ENCODE measurements at regions not wholly inside any gene's neighbourhood (a gene's known extent, or its start where the extent isn't known, plus 50 kb on each side); places are given as distances from the start of the nearest gene placed in this dataset.

DNA sequence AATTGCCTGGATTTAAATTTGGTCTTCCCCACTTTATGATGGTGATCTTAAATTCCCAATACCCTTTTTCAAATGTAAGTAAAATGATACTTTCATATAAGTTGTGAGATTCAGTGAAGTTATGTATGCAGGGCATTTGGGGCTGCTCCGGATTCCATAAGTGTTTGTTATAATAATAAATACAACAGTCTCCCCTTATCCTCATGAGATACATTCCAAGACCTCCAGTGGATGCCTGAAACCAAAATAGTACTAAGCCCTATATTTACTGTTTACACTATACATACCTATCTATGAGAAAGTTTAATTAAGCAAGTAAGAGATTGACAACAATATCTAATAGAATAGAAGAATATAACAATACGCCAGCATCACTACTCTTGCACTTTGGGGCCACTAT is 2237.8 kb downstream of the PCDH9 start:
- H3K27ac ChIP-seq, result no peak overlapping the region
- H3K9me3 ChIP-seq, result no peaks in the 10 kb centered on the region
- no peak for TF ChIP-seq EP300 (IDR thresholded peaks at IDR 0.05)
- TF ChIP-seq POLR2A (IDR thresholded peaks at IDR 0.05), result no peak
- TF ChIP-seq, protein P1, sequence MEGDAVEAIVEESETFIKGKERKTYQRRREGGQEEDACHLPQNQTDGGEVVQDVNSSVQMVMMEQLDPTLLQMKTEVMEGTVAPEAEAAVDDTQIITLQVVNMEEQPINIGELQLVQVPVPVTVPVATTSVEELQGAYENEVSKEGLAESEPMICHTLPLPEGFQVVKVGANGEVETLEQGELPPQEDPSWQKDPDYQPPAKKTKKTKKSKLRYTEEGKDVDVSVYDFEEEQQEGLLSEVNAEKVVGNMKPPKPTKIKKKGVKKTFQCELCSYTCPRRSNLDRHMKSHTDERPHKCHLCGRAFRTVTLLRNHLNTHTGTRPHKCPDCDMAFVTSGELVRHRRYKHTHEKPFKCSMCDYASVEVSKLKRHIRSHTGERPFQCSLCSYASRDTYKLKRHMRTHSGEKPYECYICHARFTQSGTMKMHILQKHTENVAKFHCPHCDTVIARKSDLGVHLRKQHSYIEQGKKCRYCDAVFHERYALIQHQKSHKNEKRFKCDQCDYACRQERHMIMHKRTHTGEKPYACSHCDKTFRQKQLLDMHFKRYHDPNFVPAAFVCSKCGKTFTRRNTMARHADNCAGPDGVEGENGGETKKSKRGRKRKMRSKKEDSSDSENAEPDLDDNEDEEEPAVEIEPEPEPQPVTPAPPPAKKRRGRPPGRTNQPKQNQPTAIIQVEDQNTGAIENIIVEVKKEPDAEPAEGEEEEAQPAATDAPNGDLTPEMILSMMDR (IDR thresholded peaks at IDR 0.05), result no peak
- WGBS, 2 donors, result 46 to 75% methylated on average over 2 of the region's 2 CpGs
- no peaks in the 10 kb centered on the region for H3K27me3 ChIP-seq
- no peaks in the 10 kb centered on the region for H3K36me3 ChIP-seq
- DNase-seq (ENCODE audit: low spot score in 2 of 2), result no peak
- H3K4me1 ChIP-seq, result no peaks in the 10 kb centered on the region
- no peak overlapping the region for H3K4me3 ChIP-seq

DNA sequence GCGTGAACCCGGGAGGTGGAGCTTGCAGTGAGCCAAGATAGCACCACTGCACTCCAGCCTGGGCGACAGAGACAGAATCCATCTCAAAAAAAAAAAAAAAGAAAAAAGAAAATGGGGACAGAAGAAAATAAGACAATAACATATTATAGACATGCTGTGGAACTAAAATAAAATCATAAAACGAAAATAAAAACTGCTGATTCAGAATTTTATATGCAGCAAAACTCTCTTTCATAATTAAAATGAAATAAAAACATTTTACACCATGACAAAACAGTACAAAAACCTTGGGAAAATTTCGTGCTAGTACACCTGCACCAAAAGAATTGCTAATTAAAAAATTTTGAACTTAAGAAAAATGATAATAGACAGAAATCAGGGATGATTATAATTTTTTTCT is 2245.1 kb downstream of the PCDH9 start:
- Histone ChIP-seq H3K4me3 (no peak overlapping the region), H3K27me3 (no peaks in the 10 kb centered on the region), H3K27ac (no peak overlapping the region), H3K36me3 (no peaks in the 10 kb centered on the region), H3K9me3 (peaks cover 0 to 5% (median 0%) of the 10 kb centered on the region in 4 donors), H3K4me1 (no peaks in the 10 kb centered on the region)
- 63 to 68% methylated on average over 5 of the region's 5 CpGs for WGBS, 2 donors
- no peak for TF ChIP-seq EP300 (IDR thresholded peaks at IDR 0.05)
- TF ChIP-seq, protein P1 (IDR thresholded peaks at IDR 0.05), result no peak
- TF ChIP-seq POLR2A (IDR thresholded peaks at IDR 0.05), result no peak
- no peak for DNase-seq (ENCODE audit: low spot score in 2 of 2)

DNA sequence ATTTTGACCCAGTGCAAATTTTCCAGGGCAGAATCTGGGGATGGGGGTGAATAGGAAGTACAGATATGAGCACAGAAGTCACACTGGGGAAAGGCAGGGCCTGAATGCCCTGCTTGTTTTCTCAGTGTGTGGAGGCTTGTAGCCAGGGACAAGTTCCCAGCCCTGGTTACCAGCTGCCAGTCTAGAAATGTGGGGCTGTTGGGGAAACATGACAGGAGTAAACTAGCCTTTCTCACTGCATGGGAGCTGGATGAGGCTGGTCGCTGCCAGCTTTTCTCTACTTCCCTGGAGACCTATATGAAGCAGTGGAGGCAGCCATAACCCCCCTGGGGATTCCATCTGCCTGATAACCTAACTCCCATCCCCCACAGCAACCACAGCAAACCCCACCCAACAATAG is 2267.7 kb downstream of the PCDH9 start:
- DNase-seq (ENCODE audit: low spot score in 2 of 2), result no peak
- Histone ChIP-seq H3K4me3 (no peak overlapping the region), H3K27me3 (no peaks in the 10 kb centered on the region), H3K9me3 (no peaks in the 10 kb centered on the region), H3K27ac (no peak overlapping the region), H3K4me1 (no peaks in the 10 kb centered on the region), H3K36me3 (no peaks in the 10 kb centered on the region)
- TF ChIP-seq, protein P1 (IDR thresholded peaks at IDR 0.05), result no peak
- no peak for TF ChIP-seq POLR2A (IDR thresholded peaks at IDR 0.05)
- TF ChIP-seq EP300 (IDR thresholded peaks at IDR 0.05), result no peak
- 91% methylated on average over 1 of the region's 1 CpG for WGBS, 2 donors

DNA sequence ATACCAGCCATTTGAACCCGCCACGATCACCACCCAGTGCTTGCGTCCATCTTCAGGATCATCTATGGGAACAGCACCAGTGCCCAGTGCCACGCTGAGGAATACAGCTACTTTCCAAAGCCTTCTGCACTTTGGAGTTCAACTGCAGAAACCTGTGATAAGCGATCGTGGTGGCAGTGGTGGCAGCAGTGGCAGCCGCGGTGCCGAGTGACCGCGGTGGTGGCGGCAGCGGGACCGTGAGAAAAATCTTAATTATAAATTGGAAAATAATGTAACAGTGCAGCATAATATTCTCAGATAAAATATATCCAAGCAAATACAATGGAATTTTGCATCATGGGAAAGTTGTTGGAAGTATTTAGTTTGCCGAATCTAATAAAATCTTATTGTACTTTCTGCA is 2270.9 kb downstream of the PCDH9 start:
- no peaks in the 10 kb centered on the region for H3K4me1 ChIP-seq
- H3K9me3 ChIP-seq, result no peaks in the 10 kb centered on the region
- TF ChIP-seq POLR2A (IDR thresholded peaks at IDR 0.05), result no peak
- no peak for TF ChIP-seq EP300 (IDR thresholded peaks at IDR 0.05)
- TF ChIP-seq, protein P1 (IDR thresholded peaks at IDR 0.05), result no peak
- no peak for DNase-seq (ENCODE audit: low spot score in 2 of 2)
- no peak overlapping the region for H3K27ac ChIP-seq
- no peaks in the 10 kb centered on the region for H3K27me3 ChIP-seq
- H3K4me3 ChIP-seq, result no peak overlapping the region
- no peaks in the 10 kb centered on the region for H3K36me3 ChIP-seq
- WGBS, 2 donors, result 97 to 98% methylated on average over 11 to 15 of the region's 15 CpGs

DNA sequence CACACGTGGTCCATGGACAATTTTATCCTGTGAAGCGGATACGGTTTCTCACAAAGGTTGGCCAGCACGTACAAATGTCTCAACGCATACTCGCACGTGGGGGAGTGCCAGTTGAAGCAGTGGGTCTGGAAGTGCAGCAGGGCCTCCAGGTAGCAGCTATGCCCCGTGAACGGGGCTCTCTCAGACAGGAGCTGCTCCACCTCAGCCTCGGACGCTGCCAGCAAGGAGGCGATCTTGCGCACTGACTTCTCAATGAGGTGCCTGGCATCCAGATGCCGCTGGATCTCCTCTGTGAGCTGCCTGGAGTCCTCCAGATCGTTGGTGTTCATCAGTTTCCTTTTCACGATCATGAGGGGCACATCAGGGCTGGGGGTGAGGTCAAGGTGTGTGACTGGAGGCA is 2272.0 kb downstream of the PCDH9 start:
- H3K27me3 ChIP-seq, result no peaks in the 10 kb centered on the region
- H3K4me3 ChIP-seq, result no peak overlapping the region
- DNase-seq (ENCODE audit: low spot score in 2 of 2), result no peak
- no peaks in the 10 kb centered on the region for H3K4me1 ChIP-seq
- TF ChIP-seq POLR2A (IDR thresholded peaks at IDR 0.05) (no peak), EP300 (IDR thresholded peaks at IDR 0.05) (no peak)
- TF ChIP-seq, protein P1 (IDR thresholded peaks at IDR 0.05), result no peak
- WGBS, 2 donors, result 94% methylated on average over 3 to 16 of the region's 16 CpGs
- no peak overlapping the region for H3K27ac ChIP-seq
- H3K36me3 ChIP-seq, result no peaks in the 10 kb centered on the region
- no peaks in the 10 kb centered on the region for H3K9me3 ChIP-seq
